HG03108 (cell line): ENCODE measurements at regions not wholly inside any gene's neighbourhood (a gene's known extent, or its start where the extent isn't known, plus 50 kb on each side); places are given as distances from the start of the nearest gene placed in this dataset.

ENCODE experiments used
- ATAC-seq: cut with Tn5 transposase; IDR thresholded peaks from one replicate; pipeline ENCODE4 v1.9.1; 2021; ENCODE audit warnings: moderate library complexity; ENCODE audit not compliant: unreplicated experiment

- ATAC-seq = no peak
Observed at GRCh38 chr5:105803431-105803830, 1867.3 kb downstream of the EFNA5 start.

DNA sequence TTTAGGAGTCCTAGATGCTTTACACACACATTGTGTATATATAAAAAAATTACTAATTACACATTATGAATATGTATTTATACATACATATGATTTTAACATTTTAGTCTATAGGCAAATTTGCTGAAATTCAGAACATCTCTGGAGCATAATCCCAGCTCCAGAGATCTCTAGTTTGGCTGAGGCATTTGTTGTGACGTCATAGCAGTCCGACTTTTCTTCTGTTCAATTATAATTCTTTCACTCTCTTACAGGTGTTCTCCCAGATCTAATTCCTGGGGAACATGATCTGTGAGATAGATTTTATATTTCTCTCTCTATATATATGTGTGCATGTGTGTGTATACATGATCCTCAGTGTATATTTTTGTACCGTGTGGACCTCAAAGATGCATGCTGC, 1876.2 kb downstream of the EFNA5 start:
- ATAC-seq = no peak

DNA sequence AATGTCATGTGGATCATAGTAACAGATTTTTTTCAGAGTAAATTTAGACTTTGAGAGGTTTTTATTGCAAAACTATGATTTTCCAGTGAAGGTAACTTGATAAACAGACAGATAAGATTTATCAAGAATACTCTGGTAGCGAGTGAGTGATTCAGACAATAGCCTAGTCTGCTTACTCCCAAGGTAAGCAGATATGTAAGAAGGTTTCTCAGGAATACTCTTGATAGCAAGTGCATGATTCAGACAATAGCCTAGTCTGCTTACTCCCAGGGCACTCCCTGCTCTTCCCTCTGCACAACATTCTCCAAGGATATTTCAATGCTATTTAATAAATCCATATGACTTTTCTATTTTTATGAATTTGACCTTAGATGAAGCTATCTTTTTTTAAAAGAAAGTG, 1881.5 kb downstream of the EFNA5 start:
- ATAC-seq = no peak

- ATAC-seq = no peak
Observed at GRCh38 chr5:105783811-105784210, 1886.9 kb downstream of the EFNA5 start.

DNA sequence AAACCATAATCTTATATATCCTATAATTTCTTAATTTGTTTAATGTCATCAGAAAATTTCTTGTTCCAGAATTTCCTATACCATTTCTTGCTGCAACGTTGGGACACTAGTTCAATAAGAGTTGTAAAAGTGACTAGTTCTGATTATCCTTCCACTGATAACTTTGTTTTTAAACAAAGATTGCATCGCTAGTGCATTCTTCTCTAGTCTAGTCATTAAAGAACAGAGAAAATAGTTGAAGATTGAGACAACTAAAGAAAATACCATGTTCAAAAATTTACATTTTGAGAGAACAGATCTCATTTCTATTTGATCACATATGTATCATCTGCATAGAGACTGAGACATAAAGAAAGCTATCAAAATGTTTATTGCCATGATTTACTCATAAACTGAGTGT, 1888.2 kb downstream of the EFNA5 start:
- no peak for ATAC-seq

GRCh38 chr5:105773241-105773640, 1897.5 kb downstream of the EFNA5 start:
- no peak for ATAC-seq

GRCh38 chr5:105767267-105767666, 1903.5 kb downstream of the EFNA5 start:
- no peak for ATAC-seq

- no peak for ATAC-seq
Observed at GRCh38 chr5:105762728-105763127, 1908.0 kb downstream of the EFNA5 start.

GRCh38 chr5:105754056-105754455, 1916.7 kb downstream of the EFNA5 start:
- no peak for ATAC-seq

GRCh38 chr5:105752801-105753200, 1917.9 kb downstream of the EFNA5 start:
- no peak for ATAC-seq

- no peak for ATAC-seq
Observed at GRCh38 chr5:105751908-105752307, 1918.8 kb downstream of the EFNA5 start.

- no peak for ATAC-seq
Observed at GRCh38 chr5:105745111-105745510, 1925.6 kb downstream of the EFNA5 start.

- no peak for ATAC-seq
Observed at GRCh38 chr5:105740242-105740641, 1930.5 kb downstream of the EFNA5 start.

- ATAC-seq = no peak
Observed at GRCh38 chr5:105739732-105740131, 1931.0 kb downstream of the EFNA5 start.

- no peak for ATAC-seq
Observed at GRCh38 chr5:105735704-105736103, 1935.0 kb downstream of the EFNA5 start.

DNA sequence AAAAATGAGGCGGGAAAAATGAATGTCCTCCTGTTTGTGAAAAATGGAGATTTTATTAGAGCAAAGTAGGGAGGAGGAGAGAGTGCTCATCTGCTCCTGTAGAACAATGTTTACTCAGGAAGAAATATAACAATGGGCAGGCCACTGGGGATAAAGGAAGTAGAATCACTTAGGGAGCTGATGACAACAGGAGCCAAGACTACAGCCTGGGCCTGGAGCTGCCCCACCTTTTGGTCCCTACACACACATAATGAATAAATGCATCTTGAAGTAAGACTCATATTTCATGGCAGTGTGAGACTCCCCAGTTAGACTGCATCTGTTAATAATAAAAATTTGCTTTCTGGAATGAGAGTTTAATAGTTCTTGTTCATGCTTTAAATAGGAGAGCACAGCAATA, 1939.8 kb downstream of the EFNA5 start:
- no peak for ATAC-seq

DNA sequence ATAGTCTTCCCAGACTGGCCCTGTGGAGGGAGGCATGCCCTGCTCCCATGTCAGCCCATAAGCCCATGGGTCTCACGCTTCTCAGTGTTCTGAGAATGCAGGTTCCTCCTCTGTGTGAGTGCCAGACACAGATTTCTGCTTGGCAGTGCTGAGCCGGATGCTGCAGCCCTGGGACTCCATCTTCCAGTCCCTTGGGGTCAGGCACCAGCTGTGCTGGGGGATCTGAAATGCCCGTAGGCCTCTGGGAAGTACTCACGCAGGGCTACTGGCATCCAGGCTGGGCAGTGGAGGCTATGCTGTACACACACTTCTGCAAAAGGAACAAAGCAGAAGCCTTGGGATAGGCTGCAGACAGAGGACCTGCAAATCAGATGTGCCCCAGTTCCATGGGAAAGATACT, 1944.6 kb downstream of the EFNA5 start:
- ATAC-seq = no peak

DNA sequence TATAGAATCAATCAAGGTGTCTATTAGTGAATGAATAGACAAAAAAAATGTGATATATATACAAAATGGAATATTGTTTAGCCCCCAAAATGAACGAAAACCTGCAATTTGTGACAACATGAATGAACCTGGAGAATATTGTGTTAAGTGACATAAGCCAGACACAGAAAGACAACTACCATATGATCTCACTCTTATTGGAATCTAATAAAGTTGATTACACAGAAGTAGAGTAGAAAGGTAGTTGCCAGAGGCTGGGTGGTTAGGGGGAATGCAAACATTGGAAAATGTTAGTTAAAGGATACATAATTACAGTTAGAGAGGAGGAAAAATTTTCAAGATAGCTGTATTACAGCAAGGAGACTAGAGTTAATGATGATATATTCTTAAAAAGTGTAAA, 1962.3 kb downstream of the EFNA5 start:
- ATAC-seq = no peak

GRCh38 chr5:105702323-105702722, 1968.4 kb downstream of the EFNA5 start:
- ATAC-seq = no peak

DNA sequence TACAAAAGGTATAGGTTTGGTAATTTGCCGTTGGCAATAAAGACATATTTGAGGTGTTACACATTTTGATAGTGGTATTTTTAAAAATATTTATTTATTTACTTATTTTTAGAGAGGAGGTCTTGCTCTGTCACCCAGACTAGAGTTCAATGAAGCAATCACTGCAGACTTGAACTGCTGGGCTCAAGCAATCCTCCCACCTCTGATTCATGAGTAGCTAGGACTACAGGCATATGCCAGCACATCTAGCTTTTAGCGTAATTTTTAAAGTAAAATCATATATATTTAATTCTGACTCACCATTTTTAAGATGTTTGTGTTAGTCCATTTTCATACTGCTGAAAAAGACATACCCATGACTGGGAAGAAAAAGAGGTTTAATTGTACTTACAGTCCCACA, 1974.3 kb downstream of the EFNA5 start:
- no peak for ATAC-seq

GRCh38 chr5:105695941-105696340, 1974.8 kb downstream of the EFNA5 start:
- no peak for ATAC-seq

- no peak for ATAC-seq
Observed at GRCh38 chr5:105689596-105689995, 1981.1 kb downstream of the EFNA5 start.

GRCh38 chr5:105688227-105688792, 1982.4 kb downstream of the EFNA5 start:
- ATAC-seq = no peak

DNA sequence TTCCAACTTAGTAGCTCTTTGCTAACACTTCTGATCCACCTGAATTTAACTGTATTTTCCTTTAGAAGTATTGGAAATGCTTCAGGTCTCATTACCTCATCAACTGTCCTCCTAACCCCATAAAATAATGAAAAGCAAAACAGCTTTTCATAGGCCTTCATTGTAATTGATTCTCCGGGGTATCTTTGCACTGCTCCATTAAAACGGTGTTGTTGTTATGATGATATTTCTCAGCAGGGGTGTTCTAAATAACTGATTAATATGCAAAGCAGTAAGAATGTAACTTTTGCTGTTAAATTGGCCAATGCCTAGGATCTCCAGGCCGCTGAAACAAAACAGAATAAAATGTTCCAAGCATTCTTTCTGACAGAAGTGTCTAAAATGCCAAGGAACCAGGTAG, 1983.2 kb downstream of the EFNA5 start:
- ATAC-seq = no peak
